CMK (cell line): ENCODE measurements at regions not wholly inside any gene's neighbourhood (a gene's known extent, or its start where the extent isn't known, plus 50 kb on each side); places are given as distances from the start of the nearest gene placed in this dataset.
"Not testable (repeated sequence)": the region's sequence is repeated elsewhere in the genome, so short reads cannot be mapped to it uniquely, and the experiment has no call there.

Source experiments
- DNase-seq: peaks from one replicate; pipeline ENCODE4 v3.0.0-alpha.2; 2010; ENCODE audit warnings: low read depth

DNA sequence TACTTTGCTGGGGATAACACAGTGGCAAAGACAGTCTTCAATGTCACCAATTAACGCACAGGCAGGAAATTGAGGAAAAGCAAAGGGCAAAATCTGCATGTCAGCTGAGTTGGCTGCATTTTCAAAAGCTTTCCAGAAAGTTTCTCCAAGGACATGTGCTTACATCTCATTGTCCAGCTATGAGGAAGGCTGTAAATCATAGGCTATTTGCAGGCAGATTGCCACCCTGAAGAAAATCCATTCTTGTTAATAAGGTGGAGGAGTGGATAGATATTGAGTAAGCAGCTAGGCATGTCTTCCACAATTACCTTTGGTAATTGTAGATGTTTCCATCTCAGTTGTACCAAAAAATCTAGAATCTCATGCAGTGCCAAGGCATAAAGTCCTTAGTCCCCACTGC, 278.0 kb upstream of the NUDT12 start:
- DNase-seq = no peak

DNA sequence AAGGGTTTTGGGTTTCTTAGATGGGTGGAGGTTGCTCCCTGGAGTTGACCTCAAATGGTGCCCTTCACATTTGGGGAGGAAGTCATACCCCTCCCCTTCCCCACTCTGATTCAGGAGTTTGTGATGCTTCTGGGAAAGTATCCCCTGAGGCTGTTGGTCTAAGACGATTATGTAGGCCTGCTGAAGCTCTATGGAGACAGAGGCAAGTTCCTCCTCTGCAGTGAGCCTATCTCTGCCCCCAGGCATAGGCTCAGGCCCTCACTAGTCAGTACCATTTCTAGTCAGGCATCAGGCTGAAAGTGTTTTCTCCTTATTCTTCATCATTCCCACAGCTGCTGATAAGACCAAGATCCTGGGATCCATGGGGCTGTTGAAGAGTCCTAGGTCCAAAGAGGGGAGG, 271.6 kb upstream of the NUDT12 start:
- DNase-seq = no peak

DNA sequence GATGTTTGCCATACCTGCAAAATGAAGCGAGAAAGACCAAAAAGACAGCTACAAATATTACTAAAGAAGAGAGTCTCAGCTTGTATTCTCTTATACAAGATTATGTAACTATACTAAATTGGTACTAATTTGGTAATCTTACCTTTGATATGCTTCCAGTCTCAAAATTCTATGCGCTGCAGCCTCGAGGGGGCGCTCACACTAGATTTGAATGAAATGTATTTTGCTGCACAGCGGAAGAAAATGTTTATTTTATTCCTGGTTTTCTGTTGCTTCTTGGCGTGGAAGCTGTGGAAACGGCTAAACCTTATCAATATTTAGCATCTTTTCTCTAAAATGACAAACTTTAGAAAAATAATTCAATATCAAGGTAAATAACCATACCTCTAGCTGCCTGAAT, 267.0 kb upstream of the NUDT12 start:
- DNase-seq = no peak

DNA sequence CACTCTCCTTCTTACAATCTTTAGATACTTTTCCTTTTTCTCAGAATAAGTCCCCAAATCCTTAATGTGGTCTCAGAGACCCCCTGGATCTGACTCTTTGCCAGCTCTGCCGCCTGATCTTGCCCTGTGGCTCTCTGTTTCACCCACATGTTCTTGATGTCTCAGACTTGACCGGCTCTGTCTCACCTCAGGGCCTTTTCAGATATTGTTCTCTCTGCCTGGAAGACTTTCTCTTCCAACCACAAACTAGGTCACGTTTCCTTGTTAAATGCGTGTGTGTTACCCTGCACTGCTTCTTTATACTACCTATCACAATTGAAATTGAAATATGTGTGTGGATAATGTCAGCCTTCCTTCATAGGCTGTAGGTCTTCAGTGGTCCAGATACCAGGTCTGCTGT, 265.4 kb upstream of the NUDT12 start:
- no peak for DNase-seq

DNA sequence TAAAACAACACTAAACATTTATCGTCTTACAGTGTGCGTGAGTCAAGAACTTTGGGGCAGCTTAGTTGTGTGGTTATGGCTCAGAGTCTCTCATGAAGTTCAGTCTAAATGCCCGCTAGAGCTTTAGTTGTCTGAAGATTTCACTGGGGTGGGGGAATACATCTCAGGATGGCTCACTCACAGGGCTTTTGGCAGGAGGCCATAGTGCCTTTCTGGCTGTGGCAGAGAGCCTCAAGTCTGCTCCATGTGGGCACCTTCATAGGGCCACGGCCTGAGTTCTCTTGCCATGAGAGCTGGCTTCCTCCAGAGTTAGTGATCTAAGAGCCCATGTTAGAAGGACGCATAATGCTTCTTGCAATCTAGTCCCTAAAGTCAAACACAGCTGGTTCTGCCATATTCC, 258.8 kb upstream of the NUDT12 start:
- DNase-seq = no peak

DNA sequence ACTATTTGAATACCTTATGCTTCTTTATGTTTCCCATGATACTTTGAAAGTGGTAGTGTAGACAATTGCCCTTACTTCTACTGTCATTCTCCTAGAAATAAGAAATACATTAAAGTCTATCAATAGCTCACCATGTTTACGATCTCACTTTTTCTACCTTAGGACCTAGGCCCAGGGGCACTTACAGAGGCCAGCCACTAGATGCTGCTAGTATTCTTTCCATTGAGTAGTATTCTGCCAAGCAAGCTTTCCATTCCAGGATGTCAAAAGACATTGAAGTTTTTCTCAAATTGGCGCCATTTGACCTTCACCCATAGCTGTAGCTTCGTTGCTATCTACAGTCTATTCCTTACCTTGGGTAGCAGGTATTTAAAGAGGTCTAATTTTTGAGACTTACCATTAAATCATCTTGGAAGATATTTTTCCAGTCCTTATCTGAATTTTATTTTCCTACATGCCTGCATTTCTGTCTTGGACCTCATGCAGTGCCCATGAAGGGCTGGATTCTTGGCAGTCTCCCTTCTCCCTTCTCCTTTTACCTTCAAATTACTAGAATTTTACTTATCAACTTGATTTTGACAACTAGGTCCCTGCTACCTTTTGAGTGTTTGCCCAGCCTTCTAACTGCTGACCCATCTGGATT, 246.0 kb upstream of the NUDT12 start:
- DNase-seq = no peak

DNA sequence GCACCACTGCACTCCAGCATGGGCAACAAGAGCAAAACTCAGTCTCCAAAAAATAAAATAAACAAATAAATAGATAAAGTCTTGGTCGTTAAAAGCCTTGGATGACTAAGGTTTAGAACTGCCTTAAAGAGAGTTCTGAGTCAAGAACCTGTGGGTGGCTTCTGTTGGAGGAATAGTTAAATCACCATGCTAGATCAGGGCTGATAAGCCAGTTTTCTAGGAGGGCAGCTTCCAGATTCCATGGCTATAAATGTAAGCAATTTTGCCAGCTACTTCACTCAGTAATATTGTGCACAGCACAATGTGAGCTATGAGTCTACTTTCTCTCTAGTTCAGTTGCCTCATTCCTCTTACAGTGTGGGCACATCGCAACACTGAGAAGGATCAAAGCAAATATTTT, 242.1 kb upstream of the NUDT12 start:
- DNase-seq = no peak

DNA sequence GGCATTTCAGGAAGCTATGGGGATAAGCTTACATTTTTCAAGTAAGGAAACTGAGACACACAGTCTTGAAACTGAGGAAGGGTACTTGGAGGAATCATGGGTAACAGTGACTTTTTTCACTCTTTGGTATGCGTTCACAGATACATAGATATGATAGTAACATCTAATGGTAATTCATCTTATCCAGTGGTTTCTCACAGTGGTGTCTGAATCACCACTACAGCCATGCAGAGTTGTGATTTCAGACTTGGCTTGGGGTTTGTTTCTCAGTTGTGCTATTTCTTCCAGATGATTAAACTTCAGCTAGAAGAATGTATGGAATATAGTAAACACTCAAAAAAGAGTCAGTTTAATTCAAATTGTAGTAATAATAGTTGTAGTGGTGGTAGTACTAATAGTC, 239.1 kb upstream of the NUDT12 start:
- DNase-seq = no peak

DNA sequence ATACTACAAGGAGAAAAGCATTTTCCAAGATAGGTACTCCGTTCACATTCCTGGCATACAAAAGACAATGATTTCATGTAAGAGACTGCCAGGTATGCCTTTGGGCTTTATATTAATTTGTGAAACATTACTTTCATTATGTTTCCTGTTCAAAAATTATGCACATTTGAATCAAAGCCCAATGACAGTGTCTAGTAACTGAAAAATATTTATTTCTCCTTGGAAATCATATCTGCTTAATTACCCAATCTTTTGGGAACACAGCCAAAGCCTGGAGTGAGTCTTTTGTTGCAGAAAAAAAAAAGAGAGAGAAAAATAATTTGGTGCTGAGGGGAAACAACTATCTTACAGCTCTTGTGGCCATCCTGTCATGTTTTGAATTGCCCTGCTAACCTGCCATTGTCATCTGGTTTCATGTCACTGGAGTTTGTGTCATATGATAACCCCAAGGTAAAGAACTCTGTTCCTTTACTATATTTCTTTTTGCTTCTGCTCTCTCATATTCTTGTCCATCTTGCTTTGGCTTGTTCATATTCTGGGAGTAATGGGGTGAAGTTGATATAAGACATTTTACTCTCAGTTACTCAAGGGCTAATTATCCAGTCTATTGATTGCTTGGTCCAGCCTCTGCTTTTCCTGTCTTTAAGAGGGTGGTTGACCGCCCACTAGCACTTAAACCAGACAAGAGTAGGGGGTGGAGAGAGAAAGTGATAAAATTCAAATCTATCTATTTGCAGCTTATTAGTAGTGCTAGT, 238.3 kb upstream of the NUDT12 start:
- no peak for DNase-seq

DNA sequence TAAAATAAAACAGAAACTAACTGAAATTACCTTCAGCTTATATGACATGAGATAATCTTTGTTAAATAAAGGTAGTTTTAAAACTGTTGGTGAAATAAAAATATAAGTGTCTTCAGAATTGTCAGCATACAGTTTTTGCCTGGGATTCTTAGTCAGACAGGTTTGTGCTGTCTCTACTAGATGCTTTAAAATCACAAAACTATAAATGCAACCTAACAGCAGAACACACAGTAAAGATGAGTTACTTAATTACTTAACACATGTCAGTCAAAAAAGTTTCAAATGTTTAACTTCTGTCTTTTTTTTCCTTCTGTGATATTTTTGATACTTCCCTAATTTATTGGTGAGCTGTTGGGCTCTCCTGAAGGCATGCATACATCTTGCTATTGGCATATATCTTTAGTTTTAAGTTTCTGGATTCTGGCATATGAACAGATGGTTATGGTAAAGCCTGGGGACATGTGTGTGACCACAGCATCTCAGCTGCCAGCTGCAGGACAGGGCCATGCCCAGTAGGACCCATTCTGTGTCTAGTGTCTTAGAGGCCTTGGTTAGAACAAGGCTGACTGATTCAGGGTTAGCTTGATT, 231.1 kb upstream of the NUDT12 start:
- DNase-seq = no peak

DNA sequence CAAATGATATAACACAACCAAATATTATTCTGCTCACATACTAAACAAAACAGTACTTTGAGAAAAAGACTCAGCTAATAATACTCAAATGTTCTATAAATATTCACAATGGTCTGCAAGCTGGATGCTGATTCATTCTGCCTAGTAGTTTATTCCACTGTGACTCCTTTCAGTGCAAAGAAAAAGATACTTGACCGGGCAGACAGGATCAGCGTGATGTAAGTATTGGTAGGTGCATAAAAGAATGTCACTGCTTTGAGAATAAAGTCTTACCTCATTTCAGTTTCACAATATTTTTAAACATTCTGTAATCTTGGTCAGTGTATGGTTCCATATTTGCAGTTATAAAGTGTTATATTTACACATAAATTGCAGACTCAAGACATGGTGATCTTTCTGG, 223.0 kb upstream of the NUDT12 start:
- no peak for DNase-seq

DNA sequence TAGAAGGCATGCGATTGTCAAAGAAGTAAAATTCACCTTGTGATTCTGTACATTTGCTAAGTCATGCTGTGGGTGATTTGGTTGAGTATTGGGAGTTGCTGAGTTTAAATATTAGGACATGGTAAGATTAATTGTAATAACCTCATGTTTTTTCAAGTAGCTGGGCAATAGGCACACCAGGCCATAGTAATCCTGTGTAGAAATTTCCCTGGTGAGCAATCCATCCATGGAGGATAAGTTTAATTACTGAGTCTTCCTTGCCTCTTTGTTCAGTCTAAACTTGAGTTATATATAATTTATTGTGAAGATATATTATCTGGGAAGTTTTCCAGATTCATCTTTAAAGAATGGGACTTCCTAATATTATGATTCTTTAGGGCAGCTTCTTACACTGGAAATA, 221.1 kb upstream of the NUDT12 start:
- DNase-seq = no peak

DNA sequence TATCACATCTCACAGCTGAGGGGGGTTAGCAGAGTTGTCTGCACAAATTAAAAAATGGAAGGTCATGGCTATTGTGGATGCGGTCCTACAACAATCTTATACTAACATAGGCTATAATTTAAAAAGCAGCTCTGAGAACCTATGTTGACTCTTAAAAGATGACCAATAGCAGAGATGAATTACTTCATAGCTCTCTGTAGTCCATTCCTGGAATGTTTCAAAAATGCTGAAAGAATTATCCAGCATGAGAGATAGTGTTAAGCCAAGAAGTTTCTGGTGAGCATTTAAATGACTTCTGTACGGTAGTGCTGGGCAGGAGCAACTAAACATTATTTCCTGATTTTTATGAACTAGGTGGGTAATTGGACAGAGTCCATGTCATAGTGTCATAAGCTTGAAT, 218.2 kb upstream of the NUDT12 start:
- DNase-seq = no peak

DNA sequence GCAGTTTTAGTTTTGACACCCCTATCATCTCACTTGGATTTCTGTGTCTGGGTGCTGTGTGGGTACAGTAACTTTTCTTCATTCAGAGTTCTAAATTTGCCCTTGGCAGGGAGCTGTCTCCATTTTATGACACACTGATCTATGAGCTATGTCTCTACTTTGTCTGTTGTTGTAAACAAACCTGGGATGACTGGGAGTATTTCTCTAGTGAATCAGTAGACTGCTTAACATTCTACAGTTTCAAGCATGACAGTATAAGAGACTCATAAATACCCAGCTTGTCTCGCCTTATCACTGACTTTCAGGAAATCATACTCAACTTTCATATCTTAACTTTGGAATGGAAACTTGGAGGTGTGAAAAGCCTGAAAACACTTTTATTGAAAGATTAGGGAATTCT, 212.1 kb upstream of the NUDT12 start:
- no peak for DNase-seq

DNA sequence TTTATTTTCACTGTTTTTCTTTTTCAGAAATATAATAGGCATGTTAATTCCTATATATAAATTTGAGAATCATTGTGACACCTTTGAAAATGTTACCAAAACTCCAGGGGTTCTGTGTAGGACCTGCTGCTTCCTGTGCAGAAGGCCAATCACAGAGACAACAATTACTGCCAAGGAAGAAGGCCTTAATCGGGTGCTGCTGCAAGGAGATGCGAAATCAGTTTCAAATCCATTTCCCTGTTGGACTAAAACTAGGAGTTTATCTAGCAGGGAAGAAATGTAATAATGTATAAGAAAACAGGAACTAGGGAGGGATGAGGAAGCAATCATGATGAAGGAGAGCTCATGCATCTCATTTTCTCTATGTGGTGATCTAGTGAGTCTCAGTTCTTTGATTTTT, 209.7 kb upstream of the NUDT12 start:
- DNase-seq = no peak

DNA sequence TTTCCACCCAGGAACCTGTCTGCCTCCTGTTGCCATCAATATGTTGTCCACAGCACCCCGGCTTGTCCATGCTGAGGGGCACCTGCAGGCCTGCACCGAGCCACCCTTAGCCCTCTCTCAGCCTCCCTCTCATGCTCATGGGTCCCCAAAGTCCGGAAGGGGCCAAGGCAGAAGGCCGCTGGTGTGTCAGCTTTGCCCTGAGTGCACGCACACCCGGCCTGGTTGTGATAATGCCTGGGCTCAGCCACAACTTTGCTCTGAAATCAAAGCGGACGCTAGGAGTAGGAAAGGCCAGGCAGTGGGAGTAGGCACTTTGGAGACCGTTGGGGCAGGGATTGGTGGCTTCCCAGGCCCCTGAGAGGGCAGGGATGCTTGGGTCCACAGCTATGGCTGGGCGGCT, 201.8 kb upstream of the NUDT12 start:
- DNase-seq = no peak

DNA sequence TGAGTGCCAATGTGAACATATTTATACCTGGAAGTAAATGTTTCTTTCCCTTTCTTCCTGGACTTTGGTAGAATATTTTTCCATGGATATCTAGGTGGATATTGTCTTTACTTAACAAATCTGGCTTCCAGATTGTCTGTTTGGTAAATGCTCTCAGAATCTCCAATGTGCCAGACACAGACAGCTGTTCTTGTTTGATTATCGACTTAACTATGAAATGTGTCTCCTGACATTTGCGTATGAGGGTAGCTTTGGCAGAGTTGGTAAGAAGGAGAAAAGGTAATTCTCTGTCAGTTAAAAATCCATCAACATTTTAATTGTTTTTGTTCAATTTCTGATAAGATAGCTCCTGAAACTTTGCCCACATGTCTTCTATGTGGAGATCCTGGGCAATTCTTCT, 196.4 kb upstream of the NUDT12 start:
- DNase-seq = no peak

DNA sequence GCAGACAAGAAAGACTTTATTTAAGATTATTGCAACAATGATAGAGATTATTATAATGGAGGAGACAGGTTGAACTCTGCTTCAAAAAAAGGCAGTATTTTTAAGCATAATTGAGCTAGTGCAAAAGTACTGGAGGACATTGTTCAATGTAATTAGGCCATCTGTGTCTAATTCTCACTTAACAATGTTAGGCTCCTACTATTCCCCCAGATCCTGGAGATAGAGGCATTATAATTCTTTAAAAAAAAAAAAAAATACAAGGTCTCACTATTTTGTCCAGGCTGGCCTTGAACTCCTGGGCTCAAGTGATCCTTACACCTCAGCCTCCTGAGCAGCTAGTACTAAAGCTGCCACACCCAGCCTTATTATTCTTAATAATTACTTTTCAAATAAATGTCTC, 193.4 kb upstream of the NUDT12 start:
- no peak for DNase-seq

DNA sequence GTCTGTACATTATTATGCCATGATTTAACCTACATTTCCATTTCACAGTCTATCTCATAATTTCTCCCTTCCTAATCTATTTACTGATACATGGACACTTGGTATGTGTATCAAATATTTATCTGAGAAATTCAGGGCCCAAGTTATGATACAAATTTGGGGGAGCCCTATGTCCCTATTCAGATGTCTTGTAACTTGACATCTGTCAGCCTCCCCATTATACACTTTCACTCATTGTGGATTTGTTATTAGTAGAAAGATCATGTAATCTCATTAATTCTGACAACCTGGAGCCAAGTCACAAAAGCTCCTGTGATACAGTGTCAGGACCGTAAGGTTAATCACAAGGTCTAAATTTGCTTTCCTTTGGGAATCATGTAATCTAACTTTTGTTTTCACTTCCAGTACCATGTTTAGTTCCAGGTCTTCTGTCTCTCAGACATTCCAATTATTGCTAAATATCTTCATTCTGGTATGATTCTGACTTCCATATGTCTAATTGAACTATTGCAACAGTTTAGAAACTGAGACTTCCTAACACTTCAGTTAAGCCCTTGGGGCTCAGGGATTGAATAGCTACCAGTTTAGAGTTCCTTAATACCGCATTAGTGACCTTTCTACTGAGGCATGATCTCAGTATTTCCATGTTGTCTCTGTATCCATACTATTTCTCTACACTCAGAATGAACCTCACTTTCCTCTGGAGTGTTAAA, 182.9 kb upstream of the NUDT12 start:
- DNase-seq = no peak

DNA sequence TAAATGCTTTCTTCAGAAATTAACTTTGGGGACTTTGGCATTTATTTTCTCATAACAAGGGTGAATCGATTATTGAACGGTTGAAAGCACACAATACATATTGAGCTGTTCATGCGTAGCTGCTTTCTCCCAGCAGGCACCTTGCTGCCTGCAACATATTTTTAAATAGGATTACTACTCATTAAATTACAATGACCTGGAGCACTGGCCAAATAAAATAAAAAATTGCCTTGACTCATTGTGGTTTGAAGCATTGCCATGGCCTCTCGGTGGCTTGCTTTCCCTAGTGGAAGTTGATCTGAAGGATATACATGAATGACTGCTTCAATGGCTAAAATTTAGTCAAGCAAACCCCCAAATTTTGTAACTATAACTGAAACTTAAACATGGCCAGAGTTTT, 181.6 kb upstream of the NUDT12 start:
- DNase-seq = no peak

DNA sequence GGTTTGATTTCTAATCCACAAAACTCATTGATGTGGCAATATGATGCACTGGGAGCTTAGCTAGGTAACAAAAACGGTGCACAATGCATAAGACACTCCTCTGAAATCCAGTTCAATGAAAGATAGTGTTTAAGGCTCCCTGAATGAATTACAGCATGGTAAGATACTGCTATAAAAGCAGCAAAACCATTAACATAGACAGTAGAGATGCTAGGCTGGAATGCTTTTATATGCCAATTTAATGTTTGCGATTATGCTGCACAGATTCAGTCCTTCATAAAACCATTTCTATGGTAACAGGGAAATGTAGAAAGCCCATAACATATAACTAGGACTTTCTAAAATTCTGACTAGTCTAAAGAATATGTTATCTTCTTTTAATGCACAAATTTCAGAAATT, 180.8 kb upstream of the NUDT12 start:
- DNase-seq = no peak

DNA sequence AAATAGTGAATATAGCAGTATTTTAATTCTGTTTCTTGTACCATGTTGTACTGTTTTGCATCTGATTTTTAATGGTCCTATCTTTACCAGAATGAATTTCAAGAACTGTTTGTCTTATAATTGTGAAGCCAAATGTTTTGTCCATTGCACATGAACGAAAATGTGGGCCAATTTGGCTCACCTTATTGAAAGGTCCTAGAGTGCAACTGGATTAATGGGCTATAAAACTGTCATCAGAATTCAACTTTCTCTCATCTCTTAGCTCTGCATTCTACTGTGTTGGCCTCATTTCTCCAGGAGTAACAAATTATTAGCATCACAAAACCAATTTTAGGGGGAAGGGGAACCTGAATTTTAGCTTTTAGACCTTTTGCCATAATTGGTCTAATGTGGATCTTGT, 179.4 kb upstream of the NUDT12 start:
- DNase-seq = no peak

DNA sequence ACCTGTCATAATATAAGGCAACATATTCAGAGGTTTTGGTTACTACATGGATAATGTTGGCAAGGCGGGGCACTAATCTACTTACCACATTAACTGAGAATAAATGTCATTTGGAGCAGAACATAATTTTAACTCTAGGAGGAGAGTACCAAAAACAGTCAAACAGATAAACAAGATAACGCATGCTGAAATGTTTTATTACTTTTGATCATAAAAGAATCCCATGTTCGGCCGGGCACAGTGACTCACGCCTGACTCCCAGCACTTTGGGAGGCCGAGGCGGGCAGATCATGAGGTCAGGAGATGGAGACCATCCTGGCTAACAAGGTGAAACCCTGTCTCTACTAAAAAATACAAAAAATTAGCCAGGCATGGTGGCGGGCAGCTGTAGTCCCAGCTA, 173.8 kb upstream of the NUDT12 start:
- DNase-seq = not testable (repeated sequence)
